CD4-positive, alpha-beta T cell (primary cell): ENCODE measurements at regions not wholly inside any gene's neighbourhood (a gene's known extent, or its start where the extent isn't known, plus 50 kb on each side); places are given as distances from the start of the nearest gene placed in this dataset.

Source experiments
- ATAC-seq: fragments of 200-7000 bp; cut with Tn5 transposase; one replicate; pipeline ENCODE4 v1.10.0; 2022; ENCODE audit warnings: mild to moderate bottlenecking; ENCODE audit not compliant: poor library complexity
- CTCF ChIA-PET: fragments of 350-600 bp; sonication (Branson Sonifier 250); formaldehyde crosslinking; loops from one replicate; lab custom pipeline; 2021; ENCODE audit warnings: antibody characterized with exemption, inconsistent platforms; lab: Charles Lee
- POLR2A ChIA-PET: fragments of 350-600 bp; sonication (Branson Sonifier 250); formaldehyde crosslinking; loops from one replicate; lab custom pipeline; 2021; ENCODE audit warnings: antibody characterized with exemption, inconsistent platforms; lab: Charles Lee
- DNase-seq, 14 experiments: peaks; one replicate each; pipeline ENCODE4 v3.0.0-alpha.2; 2013 to 2020; ENCODE audit warnings: mixed read lengths in 2 of 14
- H3K27ac ChIP-seq, 2 donors: one replicate each; pipeline versions ENCODE4 v1.5.1 to v1.7.0; 2013; ENCODE audit warnings: low read length in 2 of 2, low read depth in 1 of 2, mild to moderate bottlenecking in 1 of 2
- H3K27me3 ChIP-seq, 2 experiments: 1 replicate in 1 of 2; 2 replicates in 1 of 2; pipeline versions ENCODE4 v1.6.1 to v1.7.0; 2013; ENCODE audit warnings: low read length in 2 of 2, control low read depth in 1 of 2, mild to moderate bottlenecking in 1 of 2, moderate library complexity in 1 of 2; ENCODE audit not compliant: insufficient read depth in 2 of 2, control insufficient read depth in 1 of 2
- H3K36me3 ChIP-seq: one replicate; pipeline ENCODE4 v1.6.1; 2013; ENCODE audit warnings: low read length, control low read depth; ENCODE audit not compliant: insufficient read depth
- H3K4me1 ChIP-seq: one replicate; pipeline ENCODE4 v1.6.1; 2013; ENCODE audit warnings: low read length, control low read depth; ENCODE audit not compliant: insufficient read depth
- H3K4me3 ChIP-seq: one replicate; pipeline ENCODE4 v1.5.1; 2013; ENCODE audit warnings: mild to moderate bottlenecking, low read length, moderate library complexity
- H3K9me3 ChIP-seq, 2 experiments: 1 replicate in 1 of 2; 2 replicates in 1 of 2; pipeline versions ENCODE4 v1.6.1 to v1.7.0; 2013; ENCODE audit warnings: low read length in 2 of 2, mild to moderate bottlenecking in 2 of 2, control low read depth in 1 of 2, moderate library complexity in 1 of 2; ENCODE audit not compliant: control insufficient read depth in 1 of 2, insufficient read depth in 1 of 2
- H3K27ac Mint-ChIP-seq: one replicate; pipeline ENCODE4 v1.8.0; 2020; ENCODE audit warnings: mixed read lengths
- H3K27me3 Mint-ChIP-seq: one replicate; pipeline ENCODE4 v1.8.0; 2021; ENCODE audit warnings: mixed read lengths
- H3K36me3 Mint-ChIP-seq: one replicate; pipeline ENCODE4 v1.8.0; 2021; ENCODE audit warnings: low read depth, mixed read lengths
- H3K4me1 Mint-ChIP-seq: one replicate; pipeline ENCODE4 v1.8.0; 2021; ENCODE audit warnings: low read depth, mixed read lengths
- H3K4me3 Mint-ChIP-seq: one replicate; pipeline ENCODE4 v1.8.0; 2020; ENCODE audit warnings: mild to moderate bottlenecking, mixed read lengths
- H3K9me3 Mint-ChIP-seq: one replicate; pipeline ENCODE4 v1.8.0; 2020; ENCODE audit warnings: mixed read lengths
- CTCF ChIP-seq: fragments of 200-600 bp; IDR thresholded peaks from one replicate; pipeline ENCODE4 v1.8.0; 2022; ENCODE audit warnings: antibody characterized with exemption, mild to moderate bottlenecking
- intact Hi-C, 2 experiments: fragments of 100-400 bp; cut with DNase I in 1 of 2; cut with micrococcal nuclease in 1 of 2; formaldehyde crosslinking; loops; one replicate each; pipeline versions ENCODE4 v1.15.1 to v1.9.0; 2023 to 2025; cut with DNase I, micrococcal nuclease

- no peak for ATAC-seq
- H3K36me3 ChIP-seq = no peaks in the 10 kb centered on the region
Measured at GRCh38 chr5:103397739-103398581, 139.4 kb downstream of the MACIR start.

GRCh38 chr5:103394676-103395075 lies 136.1 kb downstream of the MACIR start:
- no peaks in the 10 kb centered on the region for H3K4me1 ChIP-seq
- ChIA-PET POLR2A (no interaction called here), CTCF (no interaction called here)
- Mint-ChIP-seq H3K36me3 (no peaks in the 10 kb centered on the region), H3K27me3 (peaks cover 5% of the 10 kb centered on the region), H3K27ac (no peak overlapping the region), H3K9me3 (no peaks in the 10 kb centered on the region), H3K4me1 (peaks cover 16% of the 10 kb centered on the region), H3K4me3 (no peak overlapping the region)
- intact Hi-C loops = no loop called here
- H3K9me3 ChIP-seq = no peaks in the 10 kb centered on the region
- no peak overlapping the region for H3K4me3 ChIP-seq
- no peak for DNase-seq
- H3K27me3 ChIP-seq = no peaks in the 10 kb centered on the region
- ATAC-seq = no peak
- H3K36me3 ChIP-seq = no peaks in the 10 kb centered on the region
- H3K27ac ChIP-seq = no peak overlapping the region
- TF ChIP-seq CTCF = no peak

More at GRCh38 chr5:103397739-103398581, 139.4 kb downstream of the MACIR start:
- Histone ChIP-seq H3K4me1 (no peaks in the 10 kb centered on the region), H3K27me3 (no peaks in the 10 kb centered on the region), H3K9me3 (no peaks in the 10 kb centered on the region), H3K4me3 (no peak overlapping the region), H3K27ac (no peak overlapping the region)
- DNase-seq = no peak
- Mint-ChIP-seq H3K4me3 (no peak overlapping the region), H3K27me3 (peaks cover 5% of the 10 kb centered on the region), H3K4me1 (peaks cover 16% of the 10 kb centered on the region), H3K36me3 (no peaks in the 10 kb centered on the region), H3K27ac (no peak overlapping the region), H3K9me3 (no peaks in the 10 kb centered on the region)
- POLR2A ChIA-PET = no interaction called here
- no peak for TF ChIP-seq CTCF
- intact Hi-C loops = no loop called here
- CTCF ChIA-PET = interaction anchor here (1.1 kb wide), 1 partner anchor 9 kb away, joined by 3 read pairs; no protein-coding TSS in a partner anchor

GRCh38 chr5:103393101-103393754 lies 134.7 kb downstream of the MACIR start:
- Mint-ChIP-seq H3K4me1 (peaks cover 16% of the 10 kb centered on the region), H3K9me3 (no peaks in the 10 kb centered on the region), H3K27me3 (peaks cover 5% of the 10 kb centered on the region), H3K27ac (no peak overlapping the region), H3K36me3 (no peaks in the 10 kb centered on the region), H3K4me3 (no peak overlapping the region)
- H3K27ac ChIP-seq = no peak overlapping the region
- H3K27me3 ChIP-seq = no peaks in the 10 kb centered on the region
- DNase-seq = no peak
- no peak overlapping the region for H3K4me3 ChIP-seq
- no peaks in the 10 kb centered on the region for H3K36me3 ChIP-seq
- CTCF ChIA-PET = no interaction called here
- H3K4me1 ChIP-seq = no peaks in the 10 kb centered on the region
- TF ChIP-seq CTCF = no peak
- H3K9me3 ChIP-seq = no peaks in the 10 kb centered on the region
- ATAC-seq = no peak
- POLR2A ChIA-PET = no interaction called here
- intact Hi-C loops = no loop called here
